HuH-7.5 (cell line): ENCODE measurements at regions not wholly inside any gene's neighbourhood (a gene's known extent, or its start where the extent isn't known, plus 50 kb on each side); places are given as distances from the start of the nearest gene placed in this dataset.

Source experiments
- DNase-seq: peaks from one replicate; pipeline ENCODE4 v3.0.0; 2011; ENCODE audit warnings: low spot score

- no peak for DNase-seq
Observed at GRCh38 chr6:137353842-137354397, 134.7 kb upstream of the IFNGR1 start.

GRCh38 chr6:137353346-137353745 lies 134.2 kb upstream of the IFNGR1 start:
- no peak for DNase-seq

GRCh38 chr6:137352859-137353258 lies 133.7 kb upstream of the IFNGR1 start:
- DNase-seq = no peak

GRCh38 chr6:137351890-137352289 lies 132.7 kb upstream of the IFNGR1 start:
- DNase-seq = no peak

- DNase-seq = no peak
Observed at GRCh38 chr6:137350857-137351256, 131.7 kb upstream of the IFNGR1 start.

DNA sequence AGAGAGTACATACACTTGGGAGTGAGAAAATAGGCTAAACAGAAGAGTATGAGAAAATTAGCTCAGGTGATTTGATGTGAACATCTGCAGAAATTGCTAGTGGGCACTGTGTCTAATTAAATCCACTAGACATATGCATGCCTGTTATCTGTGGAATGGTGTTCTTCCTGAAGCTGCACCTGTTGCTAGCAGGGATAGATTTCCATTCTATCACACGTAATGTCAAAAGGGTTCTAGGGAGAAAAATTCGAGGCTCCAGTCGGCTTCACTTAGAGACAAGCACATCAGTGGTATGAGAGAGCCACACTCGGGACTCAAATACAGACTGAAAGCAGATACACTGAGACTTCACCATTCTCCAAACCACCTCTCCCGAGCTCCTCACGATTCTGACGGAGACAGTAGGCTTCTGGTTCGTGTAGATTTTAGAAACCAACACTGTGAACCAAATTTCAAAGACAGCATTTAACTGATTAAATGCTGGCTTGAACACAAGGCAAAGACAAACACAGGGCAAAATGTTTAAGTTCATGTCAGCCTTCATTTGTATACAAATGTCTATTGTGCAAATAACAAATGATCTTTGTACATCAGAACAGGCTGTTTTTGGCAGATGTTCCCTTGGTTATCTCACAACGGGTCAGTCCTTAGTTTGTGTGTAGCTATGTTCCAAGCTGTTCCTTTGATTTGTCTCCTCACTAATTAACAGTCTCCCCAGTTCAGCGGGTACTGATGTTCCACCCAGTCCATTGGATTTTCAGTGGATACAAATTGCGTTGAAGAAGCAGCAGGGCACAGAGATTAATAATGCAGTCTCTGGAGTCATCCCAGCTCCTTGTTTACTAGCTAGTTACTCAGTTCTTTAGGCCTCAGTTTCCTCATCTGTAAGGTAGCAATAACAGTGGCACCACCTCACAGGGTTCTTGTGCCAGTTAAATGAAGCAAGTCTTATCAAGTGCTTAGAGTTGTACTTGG lies 131.0 kb upstream of the IFNGR1 start:
- DNase-seq = no peak

GRCh38 chr6:137348777-137349176 lies 129.6 kb upstream of the IFNGR1 start:
- DNase-seq = no peak

DNA sequence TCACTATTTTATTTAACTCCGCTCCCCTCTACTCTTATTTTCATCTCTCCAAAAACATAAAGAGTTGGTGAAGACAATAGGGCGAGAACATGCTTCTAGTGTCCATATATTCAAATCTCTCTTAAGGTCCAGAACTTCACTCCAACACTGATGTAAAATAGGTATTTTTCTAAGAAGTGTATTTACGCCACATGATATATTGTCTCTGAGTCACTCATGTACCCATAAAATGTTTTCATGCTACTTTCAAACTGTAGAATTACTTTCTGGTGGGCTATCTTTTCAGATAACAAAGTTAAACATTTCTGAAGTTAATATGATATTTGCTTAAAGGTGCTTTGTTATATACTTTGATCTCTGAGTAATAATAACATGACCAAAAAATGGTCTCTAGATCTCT lies 124.1 kb upstream of the IFNGR1 start:
- no peak for DNase-seq

DNA sequence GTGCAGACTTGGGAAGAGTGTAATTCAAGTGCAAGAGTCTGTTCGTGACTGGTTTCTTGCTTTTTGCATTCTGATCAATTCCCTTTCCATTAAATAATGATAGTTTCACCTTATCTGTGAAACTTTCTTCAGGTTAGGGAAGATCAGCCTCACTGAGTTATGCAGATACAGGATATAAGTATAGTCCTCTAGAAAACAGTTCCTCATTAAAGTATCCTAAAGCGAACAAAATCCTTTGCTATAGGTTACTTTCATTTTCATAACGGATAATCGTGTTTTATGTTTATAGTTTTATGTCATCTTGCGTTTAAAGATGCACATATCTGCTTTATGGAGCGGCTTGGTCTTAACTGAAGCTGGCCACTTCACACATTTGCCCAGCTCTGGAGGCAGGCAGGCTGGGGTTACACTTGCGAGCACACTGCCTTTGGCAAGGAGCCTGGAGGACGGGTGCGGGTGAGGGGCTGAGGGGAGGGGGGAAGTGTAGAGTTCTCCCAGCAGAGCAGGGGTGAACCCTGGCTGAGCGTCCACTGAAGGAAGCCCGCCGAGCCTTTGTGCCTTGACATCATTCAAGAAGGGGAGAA lies 123.5 kb upstream of the IFNGR1 start:
- no peak for DNase-seq

DNA sequence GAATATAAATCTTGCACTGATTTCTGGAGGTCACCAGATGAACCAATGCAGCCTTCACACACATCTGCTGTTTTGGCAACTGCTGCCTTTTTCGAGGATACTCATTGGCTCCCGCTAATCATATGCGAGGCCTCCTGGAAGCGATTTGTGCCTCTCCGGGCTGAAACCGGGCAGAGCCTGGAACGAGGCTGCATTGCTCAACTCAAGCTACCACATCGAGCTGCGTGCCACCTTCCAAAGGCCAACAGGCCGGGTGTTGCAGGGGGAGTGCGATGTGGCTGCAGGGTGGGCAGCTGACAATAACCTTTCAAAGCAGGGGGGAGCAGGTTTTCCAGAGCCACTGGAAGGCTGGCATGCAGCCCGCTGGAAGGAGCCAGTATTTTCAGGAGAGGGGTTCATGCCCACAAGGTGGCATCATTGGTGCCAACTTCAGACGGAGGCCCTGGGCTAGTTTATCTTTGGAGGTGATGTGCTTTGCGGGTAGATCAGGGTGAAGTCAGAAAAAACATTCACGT lies 122.6 kb upstream of the IFNGR1 start:
- no peak for DNase-seq

DNA sequence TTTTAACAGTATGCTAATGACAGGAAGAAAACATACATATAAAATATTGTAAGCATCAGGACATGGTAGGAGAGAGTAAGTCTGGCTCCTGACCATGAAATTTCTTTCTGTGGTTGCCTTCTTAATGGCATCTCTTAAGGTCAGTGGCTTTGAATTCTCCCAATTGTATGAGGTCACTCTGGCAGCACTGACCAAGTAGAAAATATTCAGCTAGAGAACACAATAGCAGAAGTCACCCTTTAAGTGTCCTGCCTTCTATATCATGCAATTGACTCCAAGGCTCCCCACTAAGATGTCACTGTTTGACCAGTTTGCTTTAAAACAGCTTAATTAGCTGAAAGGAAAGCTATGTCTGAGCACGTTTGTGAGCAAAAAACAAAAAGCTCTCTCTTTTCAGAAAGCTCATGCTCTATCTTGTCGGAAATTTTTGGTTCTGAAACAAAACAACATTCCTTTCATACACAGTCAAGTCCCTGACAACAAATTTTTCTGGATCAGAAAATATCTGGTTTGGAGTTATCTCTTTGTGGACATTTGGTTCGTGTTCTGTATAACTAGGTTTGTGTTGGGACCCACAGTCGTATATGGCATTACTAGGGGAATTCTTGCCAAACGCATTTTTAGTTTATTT lies 120.9 kb upstream of the IFNGR1 start:
- no peak for DNase-seq

GRCh38 chr6:137334884-137335283 lies 115.7 kb upstream of the IFNGR1 start:
- no peak for DNase-seq

- DNase-seq = no peak
Observed at GRCh38 chr6:137334094-137334493, 114.9 kb upstream of the IFNGR1 start.

- no peak for DNase-seq
Observed at GRCh38 chr6:137332637-137333280, 113.6 kb upstream of the IFNGR1 start.

- no peak for DNase-seq
Observed at GRCh38 chr6:137323860-137324259, 104.7 kb upstream of the IFNGR1 start.

GRCh38 chr6:137320271-137320670 lies 101.1 kb upstream of the IFNGR1 start:
- no peak for DNase-seq

- no peak for DNase-seq
Observed at GRCh38 chr6:137316626-137317025, 97.4 kb upstream of the IFNGR1 start.

DNA sequence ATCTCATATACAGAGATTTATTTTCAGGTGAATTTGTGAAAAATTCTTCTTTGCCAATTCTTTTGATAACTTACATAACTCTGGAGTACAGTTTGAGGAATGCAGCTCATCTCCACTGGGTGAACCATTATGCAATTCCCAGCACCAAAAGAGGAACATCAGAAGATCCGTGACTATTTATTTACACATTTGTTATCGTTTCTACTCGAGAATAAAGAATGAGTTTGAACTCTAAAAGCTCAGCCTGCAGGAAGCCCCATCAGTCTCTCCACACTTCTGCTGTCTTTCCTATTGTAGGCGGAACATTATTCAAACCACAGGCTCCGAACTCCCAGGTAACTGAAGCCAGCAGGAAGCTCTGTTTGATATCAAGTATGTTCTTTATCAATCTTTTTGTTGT lies 95.9 kb upstream of the IFNGR1 start:
- no peak for DNase-seq

DNA sequence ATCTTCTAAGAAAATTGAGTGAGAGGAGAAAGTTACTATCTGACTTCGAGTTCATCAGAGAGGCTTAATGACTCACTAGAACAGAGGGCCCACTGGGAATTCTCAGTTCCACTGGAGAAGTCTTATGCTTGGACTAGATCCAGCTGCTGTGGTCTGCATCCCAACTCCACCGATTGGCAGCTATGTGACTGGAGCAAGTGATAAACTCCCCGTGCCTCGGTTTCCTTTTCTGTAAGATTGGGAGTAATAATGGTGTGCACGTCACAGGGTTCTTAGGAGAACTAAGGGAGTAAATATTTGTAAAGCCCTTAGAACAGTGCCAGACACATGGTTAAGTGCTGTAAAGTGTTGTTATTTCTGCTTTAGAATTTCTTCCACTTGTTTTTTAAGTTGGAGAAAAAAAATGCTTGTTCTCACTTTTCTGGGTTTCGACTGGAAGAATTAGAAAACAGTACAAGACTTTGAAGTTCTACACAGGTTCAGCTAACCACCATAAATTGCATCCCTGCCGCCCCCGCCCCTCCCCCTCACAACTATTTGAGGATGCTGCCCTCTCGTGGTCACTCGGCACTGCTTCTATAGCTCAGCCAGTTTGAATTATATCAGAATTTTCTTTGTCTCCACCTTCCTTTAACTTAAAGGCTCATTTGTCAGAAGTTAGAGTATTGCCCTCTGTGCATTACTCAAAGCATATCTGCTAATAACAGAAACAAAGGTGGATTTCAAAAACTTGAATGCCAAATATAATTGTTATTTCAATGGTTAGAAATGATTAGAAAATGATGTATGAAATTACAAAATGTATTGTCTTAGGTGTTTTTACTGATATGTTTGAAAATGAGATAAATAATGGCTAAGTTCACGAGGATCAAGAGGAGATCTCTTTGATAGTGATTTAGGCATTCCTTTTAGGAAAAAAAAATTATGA lies 95.0 kb upstream of the IFNGR1 start:
- peak; percentile 17 for DNase-seq

- DNase-seq = no peak
Observed at GRCh38 chr6:137313211-137313610, 94.0 kb upstream of the IFNGR1 start.

DNA sequence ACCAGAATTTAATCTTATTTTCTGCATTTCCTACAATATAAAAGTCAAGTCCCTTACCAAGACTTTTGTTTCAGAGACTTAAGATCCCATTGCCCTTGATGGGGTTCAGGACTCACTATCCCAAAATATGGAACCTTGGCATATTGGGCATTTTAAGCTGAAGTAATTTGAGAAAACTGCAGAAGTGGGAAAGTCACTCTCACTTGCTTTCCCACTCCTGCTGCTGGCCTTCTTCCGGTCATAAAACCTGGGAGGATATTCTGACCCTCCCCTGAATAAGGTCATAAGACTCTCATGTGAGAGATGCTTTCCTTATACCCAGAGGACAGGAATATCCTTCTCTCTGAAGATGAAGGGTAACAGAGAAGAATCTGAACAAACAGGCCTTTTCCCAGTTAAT lies 92.8 kb upstream of the IFNGR1 start:
- no peak for DNase-seq
